ENCODE measurements at regions not wholly inside any gene's neighbourhood (a gene's known extent, or its start where the extent isn't known, plus 50 kb on each side); places are given as distances from the start of the nearest gene placed in this dataset.
"Not testable (repeated sequence)": the region's sequence is repeated elsewhere in the genome, so short reads cannot be mapped to it uniquely, and the experiment has no call there.

DNA sequence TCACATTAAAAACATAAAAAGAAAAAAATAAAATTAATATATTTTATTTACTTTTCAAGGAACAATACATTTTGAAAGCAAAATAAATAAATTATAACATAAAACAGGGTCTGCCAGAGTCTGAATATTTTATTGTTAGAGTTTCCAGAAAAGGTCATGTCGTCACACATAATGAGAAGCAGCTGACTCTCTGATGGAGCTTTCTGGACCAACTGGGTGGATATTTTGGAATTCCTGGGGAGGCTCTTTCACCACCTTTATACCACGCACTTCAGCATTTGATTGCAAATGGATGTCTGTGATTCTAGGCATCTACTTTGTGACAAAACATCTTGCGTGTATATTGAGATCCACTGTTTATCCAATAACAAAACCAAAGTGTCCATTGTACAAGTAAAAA, 455.0 kb upstream of the CCDC179 start:
- Histone ChIP-seq H3K27ac (ENCODE audit: low read length) (no peak overlapping the region), H3K36me3 (ENCODE audit: insufficient read depth, low read depth, low read length) (no peaks in the 10 kb centered on the region), H3K9ac (ENCODE audit: low read depth, low read length) (no peak overlapping the region), H3K27me3 (ENCODE audit: insufficient read depth, low read length) (no peaks in the 10 kb centered on the region), H3K4me1 (ENCODE audit: insufficient read depth, low read length) (no peaks in the 10 kb centered on the region), H3K9me3 (ENCODE audit: insufficient read depth, low read depth, low read length) (peaks cover 8% of the 10 kb centered on the region), H3K4me3 (ENCODE audit: low read length) (no peak overlapping the region)

DNA sequence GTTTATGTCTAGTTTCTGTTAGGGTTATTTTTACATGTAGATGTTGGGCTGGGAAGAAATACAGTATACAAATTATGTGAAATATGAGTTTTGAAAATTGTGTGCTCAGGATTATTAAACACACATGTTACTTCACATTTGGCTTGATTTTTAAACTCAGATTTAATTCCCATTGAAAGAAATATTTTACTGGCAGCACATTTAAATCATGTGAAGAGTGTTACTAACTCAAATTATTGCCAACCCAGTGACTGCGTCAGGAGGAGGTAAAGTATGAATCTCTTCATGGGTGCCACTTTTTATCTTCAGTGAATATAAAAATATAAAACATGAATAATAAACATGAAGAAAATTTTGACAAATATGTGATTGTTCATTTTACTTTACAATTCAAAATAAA, 457.5 kb upstream of the CCDC179 start:
- Histone ChIP-seq H3K36me3 (ENCODE audit: insufficient read depth, low read depth, low read length) (no peaks in the 10 kb centered on the region), H3K4me1 (ENCODE audit: insufficient read depth, low read length) (no peaks in the 10 kb centered on the region), H3K9me3 (ENCODE audit: insufficient read depth, low read depth, low read length) (peaks cover 21% of the 10 kb centered on the region), H3K27me3 (ENCODE audit: insufficient read depth, low read length) (no peaks in the 10 kb centered on the region), H3K27ac (ENCODE audit: low read length) (no peak overlapping the region), H3K4me3 (ENCODE audit: low read length) (no peak overlapping the region), H3K9ac (ENCODE audit: low read depth, low read length) (no peak overlapping the region)

DNA sequence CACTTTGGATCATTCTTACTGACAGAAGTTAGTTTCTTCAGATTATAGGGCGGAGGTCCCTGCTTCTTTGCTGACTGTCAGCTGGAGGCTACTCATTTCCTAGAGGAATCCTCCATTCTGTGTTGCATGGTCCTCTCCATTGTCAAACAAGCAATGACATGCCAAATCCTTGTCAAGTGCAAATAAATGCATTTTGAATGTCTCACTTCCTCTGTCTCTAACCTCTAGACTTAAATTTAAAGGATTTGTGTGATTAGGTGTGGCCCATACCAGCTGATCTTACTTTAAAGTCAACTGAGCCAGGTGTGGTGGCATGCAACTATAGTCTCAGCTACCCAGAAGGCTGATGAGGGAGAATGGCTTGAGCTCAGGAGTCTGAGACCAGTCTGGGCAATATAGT, 458.4 kb upstream of the CCDC179 start:
- Histone ChIP-seq H3K36me3 (ENCODE audit: insufficient read depth, low read depth, low read length) (no peaks in the 10 kb centered on the region), H3K9ac (ENCODE audit: low read depth, low read length) (no peak overlapping the region), H3K4me1 (ENCODE audit: insufficient read depth, low read length) (no peaks in the 10 kb centered on the region), H3K9me3 (ENCODE audit: insufficient read depth, low read depth, low read length) (peaks cover 21% of the 10 kb centered on the region), H3K27me3 (ENCODE audit: insufficient read depth, low read length) (no peaks in the 10 kb centered on the region), H3K27ac (ENCODE audit: low read length) (no peak overlapping the region), H3K4me3 (ENCODE audit: low read length) (no peak overlapping the region)

DNA sequence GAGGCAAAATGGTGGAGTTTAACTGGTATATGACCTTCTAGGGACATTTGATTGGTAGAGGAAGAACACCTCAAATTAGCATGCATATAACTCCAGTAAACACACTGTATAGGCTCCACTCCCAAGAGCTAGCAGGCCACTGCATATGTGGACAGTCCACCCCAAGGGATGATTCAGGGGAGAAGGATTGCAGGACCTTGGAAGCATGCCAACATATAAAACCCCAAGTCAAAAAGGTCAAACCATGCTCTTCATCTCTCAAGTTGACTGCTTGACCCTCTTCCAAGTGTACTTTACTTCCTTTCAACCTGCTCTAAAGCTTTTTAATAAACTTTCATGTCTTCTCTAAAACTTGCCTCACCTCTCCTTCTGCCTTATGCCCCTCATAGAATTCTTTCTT, 459.9 kb upstream of the CCDC179 start:
- Histone ChIP-seq H3K27ac (ENCODE audit: low read length) (no peak overlapping the region), H3K9me3 (ENCODE audit: insufficient read depth, low read depth, low read length) (peaks cover 21% of the 10 kb centered on the region), H3K4me1 (ENCODE audit: insufficient read depth, low read length) (no peaks in the 10 kb centered on the region), H3K9ac (ENCODE audit: low read depth, low read length) (no peak overlapping the region), H3K27me3 (ENCODE audit: insufficient read depth, low read length) (no peaks in the 10 kb centered on the region), H3K4me3 (ENCODE audit: low read length) (no peak overlapping the region), H3K36me3 (ENCODE audit: insufficient read depth, low read depth, low read length) (no peaks in the 10 kb centered on the region)

DNA sequence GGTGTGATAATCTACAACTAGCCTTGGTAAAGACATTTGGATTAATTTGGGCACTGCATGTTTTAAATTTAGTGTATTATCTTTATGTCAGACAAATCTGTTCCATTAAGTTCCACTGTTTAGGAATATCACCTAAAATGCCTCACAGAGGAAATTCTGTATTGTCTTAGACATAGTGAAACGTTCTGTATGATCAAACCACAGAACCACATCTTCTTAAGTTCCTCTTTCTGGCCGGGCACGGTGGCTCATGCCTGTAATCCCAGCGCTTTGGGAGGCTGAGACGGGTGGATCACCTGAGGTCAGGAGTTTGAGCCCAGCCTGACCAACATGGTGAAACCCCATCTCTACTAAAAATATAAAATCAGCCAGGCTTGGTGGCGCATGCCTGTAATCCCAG, 475.3 kb upstream of the CCDC179 start:
- not testable (repeated sequence) for H3K27me3 ChIP-seq (ENCODE audit: insufficient read depth, low read length); H3K9me3 ChIP-seq (ENCODE audit: insufficient read depth, low read depth, low read length); H3K27ac ChIP-seq (ENCODE audit: low read length); H3K36me3 ChIP-seq (ENCODE audit: insufficient read depth, low read depth, low read length); H3K4me3 ChIP-seq (ENCODE audit: low read length); H3K4me1 ChIP-seq (ENCODE audit: insufficient read depth, low read length); H3K9ac ChIP-seq (ENCODE audit: low read depth, low read length)

DNA sequence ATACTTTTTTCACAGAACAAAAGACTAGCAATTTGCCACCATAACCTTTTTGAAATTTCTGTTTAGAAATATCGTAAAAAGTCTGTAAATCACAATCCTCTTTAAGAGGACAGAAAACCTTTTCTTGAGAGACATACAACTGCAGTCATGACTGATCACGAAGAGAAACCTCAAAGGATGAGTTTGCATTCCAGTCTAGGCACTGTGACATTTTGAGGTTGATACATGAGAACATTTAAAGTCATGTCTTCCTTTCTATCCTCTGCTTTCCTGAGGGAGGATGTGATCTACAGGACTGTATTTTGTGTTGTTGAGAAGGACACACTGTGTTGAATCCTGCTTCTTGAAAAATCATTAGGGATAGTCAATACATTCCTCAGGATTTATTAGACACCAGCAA, 476.7 kb upstream of the CCDC179 start:
- Histone ChIP-seq H3K9me3 (ENCODE audit: insufficient read depth, low read depth, low read length) (no peaks in the 10 kb centered on the region), H3K27ac (ENCODE audit: low read length) (no peak overlapping the region), H3K4me3 (ENCODE audit: low read length) (no peak overlapping the region), H3K36me3 (ENCODE audit: insufficient read depth, low read depth, low read length) (no peaks in the 10 kb centered on the region), H3K27me3 (ENCODE audit: insufficient read depth, low read length) (no peaks in the 10 kb centered on the region), H3K4me1 (ENCODE audit: insufficient read depth, low read length) (no peaks in the 10 kb centered on the region), H3K9ac (ENCODE audit: low read depth, low read length) (no peak overlapping the region)

DNA sequence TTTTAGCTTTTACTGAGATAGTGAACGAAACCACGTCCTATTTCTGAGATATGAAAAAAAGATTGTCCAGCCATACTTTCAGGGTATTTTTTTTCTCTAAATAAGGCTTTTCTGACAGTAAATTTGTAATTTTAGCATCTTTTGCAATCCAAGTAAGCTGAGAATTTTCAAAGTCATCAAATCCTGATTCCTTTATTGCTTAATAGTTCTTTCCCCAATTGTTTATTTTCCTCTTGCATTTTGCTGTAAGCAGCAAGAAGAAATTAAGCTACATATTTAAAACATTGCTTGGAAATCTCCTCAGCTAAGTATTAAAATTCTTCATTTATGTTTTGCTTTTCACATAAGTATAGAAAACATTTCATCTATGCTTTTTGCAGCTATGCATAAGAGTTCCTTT, 493.3 kb upstream of the CCDC179 start:
- Histone ChIP-seq H3K27ac (ENCODE audit: low read length) (no peak overlapping the region), H3K36me3 (ENCODE audit: insufficient read depth, low read depth, low read length) (no peaks in the 10 kb centered on the region), H3K9ac (ENCODE audit: low read depth, low read length) (no peak overlapping the region), H3K4me3 (ENCODE audit: low read length) (no peak overlapping the region), H3K27me3 (ENCODE audit: insufficient read depth, low read length) (no peaks in the 10 kb centered on the region), H3K4me1 (ENCODE audit: insufficient read depth, low read length) (no peaks in the 10 kb centered on the region), H3K9me3 (ENCODE audit: insufficient read depth, low read depth, low read length) (no peaks in the 10 kb centered on the region)

DNA sequence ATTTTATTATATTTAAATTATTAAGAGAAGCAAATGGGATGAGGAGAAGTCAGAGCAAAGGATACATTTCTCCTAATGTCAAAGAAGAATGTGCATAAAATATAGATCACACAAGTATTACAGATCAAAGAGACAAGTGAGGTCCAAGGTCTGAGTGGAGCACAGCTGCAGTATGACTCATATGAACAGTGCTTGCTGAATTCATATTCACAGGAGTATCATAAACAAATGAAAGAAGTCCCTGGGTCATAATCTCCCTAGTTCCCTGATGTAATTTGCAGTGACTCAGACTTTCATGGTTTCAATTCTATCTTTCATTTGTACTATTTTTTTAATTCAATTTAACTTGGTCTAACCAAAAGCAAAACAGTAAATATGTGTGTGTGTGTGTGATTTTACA, 499.0 kb upstream of the CCDC179 start:
- Histone ChIP-seq H3K36me3 (ENCODE audit: insufficient read depth, low read depth, low read length) (no peaks in the 10 kb centered on the region), H3K4me1 (ENCODE audit: insufficient read depth, low read length) (no peaks in the 10 kb centered on the region), H3K27ac (ENCODE audit: low read length) (no peak overlapping the region), H3K9me3 (ENCODE audit: insufficient read depth, low read depth, low read length) (no peaks in the 10 kb centered on the region), H3K27me3 (ENCODE audit: insufficient read depth, low read length) (no peaks in the 10 kb centered on the region), H3K9ac (ENCODE audit: low read depth, low read length) (no peak overlapping the region), H3K4me3 (ENCODE audit: low read length) (no peak overlapping the region)

DNA sequence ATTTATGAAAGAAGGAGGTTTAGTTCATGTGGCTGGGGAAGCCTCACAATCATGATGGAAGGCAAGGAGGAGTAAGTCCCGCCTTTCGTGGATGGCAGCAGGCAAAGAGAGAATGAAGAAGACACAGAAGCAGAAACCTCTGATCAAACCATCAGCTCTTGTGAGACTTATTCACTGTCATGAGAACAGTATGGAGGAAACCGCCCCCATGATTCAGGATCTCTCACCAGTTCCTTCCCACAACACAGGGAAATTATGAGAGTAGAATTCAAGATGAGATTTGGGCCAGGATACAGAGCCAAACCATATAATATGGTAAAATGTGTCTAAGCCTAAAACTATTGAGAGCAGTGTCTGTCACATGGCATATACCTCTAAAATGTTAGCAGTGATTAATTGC, 503.8 kb upstream of the CCDC179 start:
- Histone ChIP-seq H3K36me3 (ENCODE audit: insufficient read depth, low read depth, low read length) (no peaks in the 10 kb centered on the region), H3K4me3 (ENCODE audit: low read length) (no peak overlapping the region), H3K27me3 (ENCODE audit: insufficient read depth, low read length) (no peaks in the 10 kb centered on the region), H3K9me3 (ENCODE audit: insufficient read depth, low read depth, low read length) (no peaks in the 10 kb centered on the region), H3K4me1 (ENCODE audit: insufficient read depth, low read length) (no peaks in the 10 kb centered on the region), H3K9ac (ENCODE audit: low read depth, low read length) (no peak overlapping the region), H3K27ac (ENCODE audit: low read length) (no peak overlapping the region)

DNA sequence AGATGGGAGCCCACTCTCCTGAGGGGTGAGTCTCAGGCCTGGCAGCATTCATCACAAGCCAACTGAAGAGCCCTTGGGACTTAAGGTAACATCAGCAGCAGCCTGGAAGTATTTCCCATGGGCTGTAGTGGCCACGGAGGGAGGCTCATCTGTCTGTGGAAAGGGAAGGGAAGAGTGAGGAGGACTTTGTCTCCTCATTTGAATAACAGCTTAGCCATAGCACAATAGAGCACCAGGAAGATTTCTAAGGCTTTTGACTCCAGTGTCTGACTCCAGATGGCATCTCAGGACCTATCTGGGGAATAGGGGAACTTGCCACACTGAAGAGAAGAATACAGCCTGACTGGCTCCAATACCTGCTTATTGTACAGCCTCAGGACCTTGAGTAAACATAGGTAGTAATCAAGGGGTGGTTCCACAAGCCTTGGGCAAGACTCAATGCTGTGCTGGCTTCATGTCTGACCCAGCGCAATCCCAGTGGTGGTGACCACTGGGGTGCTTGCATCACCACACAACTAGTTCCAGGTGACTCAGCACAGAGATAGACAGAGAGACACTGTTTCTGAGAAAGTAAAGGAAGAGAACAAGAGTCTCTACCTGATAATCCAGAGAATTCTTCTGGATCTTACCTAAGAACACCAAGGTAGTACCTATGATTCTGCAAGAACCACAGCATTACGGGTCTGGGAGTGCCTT, 510.5 kb upstream of the CCDC179 start:
- Histone ChIP-seq H3K27ac (ENCODE audit: low read length) (no peak overlapping the region), H3K27me3 (ENCODE audit: insufficient read depth, low read length) (no peaks in the 10 kb centered on the region), H3K9me3 (ENCODE audit: insufficient read depth, low read depth, low read length) (no peaks in the 10 kb centered on the region), H3K4me1 (ENCODE audit: insufficient read depth, low read length) (no peaks in the 10 kb centered on the region), H3K9ac (ENCODE audit: low read depth, low read length) (no peak overlapping the region), H3K36me3 (ENCODE audit: insufficient read depth, low read depth, low read length) (no peaks in the 10 kb centered on the region), H3K4me3 (ENCODE audit: low read length) (no peak overlapping the region)

DNA sequence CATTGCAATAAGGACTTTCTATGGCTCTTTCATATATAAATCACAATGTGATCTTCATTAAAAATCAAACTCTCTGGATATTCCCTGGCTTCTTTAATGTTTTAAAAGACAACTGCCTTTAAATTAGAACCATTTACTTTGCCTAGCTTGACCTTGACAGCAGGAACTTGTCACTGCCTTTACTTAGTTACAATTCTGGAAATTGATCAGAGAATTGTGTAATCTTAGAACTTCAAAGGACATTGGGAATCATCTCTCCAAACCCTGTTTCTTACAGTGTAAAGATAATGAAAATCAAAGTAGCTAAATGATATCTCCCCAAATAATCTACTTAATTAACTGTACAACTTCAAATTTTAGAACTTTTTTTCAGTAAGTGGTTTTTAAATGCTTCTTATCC, 517.6 kb upstream of the CCDC179 start:
- Histone ChIP-seq H3K9ac (ENCODE audit: low read depth, low read length) (no peak overlapping the region), H3K27ac (ENCODE audit: low read length) (no peak overlapping the region), H3K27me3 (ENCODE audit: insufficient read depth, low read length) (no peaks in the 10 kb centered on the region), H3K9me3 (ENCODE audit: insufficient read depth, low read depth, low read length) (no peaks in the 10 kb centered on the region), H3K36me3 (ENCODE audit: insufficient read depth, low read depth, low read length) (no peaks in the 10 kb centered on the region), H3K4me3 (ENCODE audit: low read length) (no peak overlapping the region), H3K4me1 (ENCODE audit: insufficient read depth, low read length) (no peaks in the 10 kb centered on the region)

DNA sequence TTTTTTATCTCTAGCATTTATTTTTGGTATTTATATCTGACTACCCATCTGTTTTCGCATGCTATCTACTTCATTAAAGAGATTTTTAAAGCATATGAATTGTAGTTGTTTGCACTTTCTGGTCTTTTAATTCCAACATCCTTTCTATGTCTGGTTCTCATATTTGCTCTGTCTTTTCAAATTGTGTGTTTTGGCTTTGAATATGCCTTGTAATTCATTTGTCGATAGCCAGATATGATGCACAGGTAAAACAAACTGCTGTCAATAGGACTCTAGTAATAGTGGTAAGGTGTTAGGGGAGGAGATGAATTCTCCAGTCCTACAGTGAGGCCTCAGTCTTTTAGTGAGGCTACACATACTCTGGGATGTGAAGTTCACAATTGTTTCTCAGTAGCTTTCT, 530.8 kb upstream of the CCDC179 start:
- Histone ChIP-seq H3K9me3 (ENCODE audit: insufficient read depth, low read depth, low read length) (no peaks in the 10 kb centered on the region), H3K27ac (ENCODE audit: low read length) (no peak overlapping the region), H3K4me3 (ENCODE audit: low read length) (no peak overlapping the region), H3K27me3 (ENCODE audit: insufficient read depth, low read length) (no peaks in the 10 kb centered on the region), H3K4me1 (ENCODE audit: insufficient read depth, low read length) (no peaks in the 10 kb centered on the region), H3K9ac (ENCODE audit: low read depth, low read length) (no peak overlapping the region), H3K36me3 (ENCODE audit: insufficient read depth, low read depth, low read length) (no peaks in the 10 kb centered on the region)
